Panc1 (cell line): ENCODE measurements at regions not wholly inside any gene's neighbourhood (a gene's known extent, or its start where the extent isn't known, plus 50 kb on each side); places are given as distances from the start of the nearest gene placed in this dataset.

ENCODE experiments used
- ATAC-seq: fragments of 200-7000 bp; cut with Tn5 transposase; 2 replicates; pipeline ENCODE4 v1.9.1; 2020; ENCODE audit warnings: mild to moderate bottlenecking, moderate library complexity
- BruUV-seq: library from RNA; stranded (reverse); fragments of 400-500 nt; replicated peaks from 2 replicates; lab custom pipeline; 2021; lab: Mats Ljungman, UMichigan
- CTCF ChIA-PET: fragments of 300-600 bp; sonication (Branson Sonifier 250); formaldehyde crosslinking; loops from one replicate; lab custom pipeline; 2022; ENCODE audit warnings: antibody characterized with exemption; lab: Charles Lee
- POLR2A ChIA-PET: fragments of 300-600 bp; sonication (Branson Sonifier 250); formaldehyde crosslinking; loops from one replicate; lab custom pipeline; 2022; ENCODE audit warnings: antibody characterized with exemption; lab: Charles Lee
- DNase-seq: peaks from one replicate; pipeline ENCODE4 v3.0.0-alpha.2; 2010; ENCODE audit warnings: low read depth, low spot score
- H3K27ac ChIP-seq: 2 replicates; pipeline ENCODE4 v1.5.1; 2011; ENCODE audit warnings: mild to moderate bottlenecking, low read length, inconsistent platforms
- H3K27me3 ChIP-seq: fragments of 200-500 bp; sonication (Bioruptor generic); 2 replicates; pipeline ENCODE4 v1.6.0; 2014; ENCODE audit warnings: low read length, inconsistent platforms; ENCODE audit not compliant: control insufficient read depth, insufficient read depth
- H3K36me3 ChIP-seq: fragments of 200-500 bp; sonication (Bioruptor generic); 2 replicates; pipeline ENCODE4 v1.5.1; 2014; ENCODE audit warnings: inconsistent platforms, mild to moderate bottlenecking, low read length, moderate library complexity; ENCODE audit not compliant: control insufficient read depth, insufficient read depth
- H3K4me1 ChIP-seq: 2 replicates; pipeline ENCODE4 v1.5.1; 2011; ENCODE audit warnings: inconsistent platforms, mild to moderate bottlenecking, low read length, moderate library complexity; ENCODE audit not compliant: control insufficient read depth, insufficient read depth
- H3K4me3 ChIP-seq, 2 experiments: 2 replicates each; pipeline ENCODE4 v1.5.1; 2011 to 2012; ENCODE audit warnings: low read depth in 2 of 2, low read length in 2 of 2, mild to moderate bottlenecking in 2 of 2, inconsistent platforms in 1 of 2, moderate library complexity in 1 of 2
- H3K9me3 ChIP-seq: fragments of 200-500 bp; sonication (Bioruptor generic); 2 replicates; pipeline ENCODE4 v1.5.1; 2014; ENCODE audit warnings: low read depth, mild to moderate bottlenecking, inconsistent platforms, low read length, moderate library complexity; ENCODE audit not compliant: control insufficient read depth, insufficient read depth
- CTCF ChIP-seq: fragments of 450-650 bp; IDR thresholded peaks from 2 replicates; pipeline ENCODE4 v1.5.1; 2017; ENCODE audit warnings: mild to moderate bottlenecking
- POLR2AphosphoS5 ChIP-seq: IDR thresholded peaks from 2 replicates; pipeline ENCODE4 v1.6.1; 2012; ENCODE audit warnings: mild to moderate bottlenecking, low read depth, low read length, moderate library complexity
- REST ChIP-seq, 2 experiments: IDR thresholded peaks; 2 replicates each; pipeline ENCODE4 v1.6.1; 2011 to 2012; ENCODE audit warnings: low read depth in 2 of 2, control low read depth in 1 of 2, low read length in 1 of 2, mild to moderate bottlenecking in 1 of 2, moderate library complexity in 1 of 2; ENCODE audit not compliant: insufficient read depth in 1 of 2
- SIN3A ChIP-seq: IDR thresholded peaks from 2 replicates; pipeline ENCODE4 v1.6.1; 2012; ENCODE audit warnings: low read depth, mild to moderate bottlenecking, low read length, moderate library complexity, borderline replicate concordance; ENCODE audit not compliant: insufficient read depth
- TCF7L2 ChIP-seq: IDR thresholded peaks from 2 replicates; pipeline ENCODE4 v1.6.1; 2011; ENCODE audit warnings: mild to moderate bottlenecking, low read depth, low read length, inconsistent platforms
- in situ Hi-C: cut with HindIII; loops from 2 replicates; pipeline ENCODE4 v1.10.0; 2016; ENCODE audit warnings: low sequenced_read_pairs, low pct_unique_long_range_greater_than_20kb
- intact Hi-C: fragments of 100-400 bp; cut with micrococcal nuclease; formaldehyde crosslinking; loops from one replicate; pipeline ENCODE4 v1.10.0; 2022; ENCODE audit not compliant: unreplicated experiment

GRCh38 chr5:68033029-68033428 lies 182.5 kb upstream of the PIK3R1 start:
- Histone ChIP-seq H3K36me3 (no peaks in the 10 kb centered on the region), H3K27ac (no peak overlapping the region), H3K4me3 (no peak overlapping the region), H3K27me3 (no peaks in the 10 kb centered on the region), H3K9me3 (no peaks in the 10 kb centered on the region), H3K4me1 (no peaks in the 10 kb centered on the region)
- POLR2A ChIA-PET, result no interaction called here
- CTCF ChIA-PET, result no interaction called here
- intact Hi-C loops, result no loop called here
- BruUV-seq, result no TSS peak
- DNase-seq, result no peak
- in situ Hi-C loops, result no loop called here
- no peak for TF ChIP-seq CTCF
- no peak for TF ChIP-seq SIN3A
- no peak for TF ChIP-seq POLR2AphosphoS5
- TF ChIP-seq REST (IDR thresholded peaks at IDR 0.05; ENCODE audit: insufficient read depth in 1 of 2, low read depth in 2 of 2, low read length in 1 of 2), result no peak
- no peak for TF ChIP-seq TCF7L2
- no peak for ATAC-seq

GRCh38 chr5:68032216-68032762 lies 183.3 kb upstream of the PIK3R1 start:
- ChIA-PET POLR2A (no interaction called here), CTCF (no interaction called here)
- Histone ChIP-seq H3K27ac (no peak overlapping the region), H3K4me1 (no peaks in the 10 kb centered on the region), H3K27me3 (no peaks in the 10 kb centered on the region), H3K36me3 (no peaks in the 10 kb centered on the region), H3K9me3 (no peaks in the 10 kb centered on the region), H3K4me3 (no peak overlapping the region)
- TF ChIP-seq SIN3A (no peak), CTCF (no peak), POLR2AphosphoS5 (no peak), REST (IDR thresholded peaks at IDR 0.05; ENCODE audit: insufficient read depth in 1 of 2, low read depth in 2 of 2, low read length in 1 of 2) (no peak), TCF7L2 (no peak)
- intact Hi-C loops (no loop called here), in situ Hi-C loops (no loop called here)
- no peak for DNase-seq
- ATAC-seq, result no peak
- no TSS peak for BruUV-seq
